CD14-positive monocyte (primary cell): ENCODE measurements at regions not wholly inside any gene's neighbourhood (a gene's known extent, or its start where the extent isn't known, plus 50 kb on each side); places are given as distances from the start of the nearest gene placed in this dataset.

Experiments used
- DNase-seq, 3 donors: peaks; one replicate each; pipeline ENCODE4 v3.0.0-alpha.2; 2011 to 2022
- H2AFZ ChIP-seq: 2 replicates; pipeline ENCODE4 v1.6.0; 2012; ENCODE audit warnings: mild to moderate bottlenecking, low read depth, low read length, inconsistent platforms; ENCODE audit not compliant: insufficient read depth, poor library complexity, severe bottlenecking
- H3K27ac ChIP-seq, 2 donors: 1 replicate in 1 of 2; 2 replicates in 1 of 2; pipeline ENCODE4 v1.5.1; 2012 to 2013; ENCODE audit warnings: low read length in 2 of 2, control low read depth in 1 of 2, inconsistent platforms in 1 of 2, low read depth in 1 of 2, mild to moderate bottlenecking in 1 of 2
- H3K27me3 ChIP-seq, 2 donors: one replicate each; pipeline versions ENCODE4 v1.6.0 to v1.6.1; 2011 to 2013; ENCODE audit warnings: low read length in 2 of 2; ENCODE audit not compliant: control insufficient read depth in 2 of 2, insufficient read depth in 2 of 2
- H3K36me3 ChIP-seq, 2 donors: replicated peaks in 1 of 2; 1 replicate in 1 of 2; 2 replicates in 1 of 2; pipeline versions ENCODE4 v1.5.1 to v1.6.1; 2012 to 2013; ENCODE audit warnings: low read length in 2 of 2, control low read depth in 1 of 2, inconsistent platforms in 1 of 2, mild to moderate bottlenecking in 1 of 2; ENCODE audit not compliant: insufficient read depth in 2 of 2, control insufficient read depth in 1 of 2
- H3K4me1 ChIP-seq, 2 donors: 1 replicate in 1 of 2; 2 replicates in 1 of 2; pipeline versions ENCODE4 v1.5.1 to v1.6.1; 2012 to 2013; ENCODE audit warnings: low read length in 2 of 2, control low read depth in 1 of 2, inconsistent platforms in 1 of 2, mild to moderate bottlenecking in 1 of 2, moderate library complexity in 1 of 2; ENCODE audit not compliant: insufficient read depth in 2 of 2, control insufficient read depth in 1 of 2
- H3K4me2 ChIP-seq: replicated peaks from 2 replicates; pipeline ENCODE3; 2012; ENCODE audit warnings: low read length, moderate library complexity, mild to moderate bottlenecking; ENCODE audit not compliant: poor library complexity, severe bottlenecking; ENCODE audit errors: extremely low read depth
- H3K4me3 ChIP-seq, 3 experiments: fragments of 200-600 bp in 1 of 3; sonication (generic) in 1 of 3; replicated peaks in 1 of 3; 1 replicate in 2 of 3; 2 replicates in 1 of 3; pipeline ENCODE4 v1.5.1; 2011 to 2013; ENCODE audit warnings: low read length in 3 of 3, mild to moderate bottlenecking in 3 of 3, control low read depth in 2 of 3, low read depth in 2 of 3, inconsistent platforms in 1 of 3, moderate library complexity in 1 of 3
- H3K79me2 ChIP-seq: 2 replicates; pipeline ENCODE4 v1.6.0; 2012; ENCODE audit warnings: mild to moderate bottlenecking, control low read depth, inconsistent platforms, low read length, moderate library complexity; ENCODE audit not compliant: insufficient read depth
- H3K9ac ChIP-seq: 2 replicates; pipeline ENCODE4 v1.6.0; 2017; ENCODE audit warnings: low read length, mild to moderate bottlenecking; ENCODE audit not compliant: insufficient read depth, poor library complexity, severe bottlenecking
- H3K9me3 ChIP-seq, 2 donors: replicated peaks in 1 of 2; 1 replicate in 1 of 2; 2 replicates in 1 of 2; pipeline versions ENCODE4 v1.5.1 to v1.6.1; 2012 to 2013; ENCODE audit warnings: low read length in 2 of 2, control low read depth in 1 of 2; ENCODE audit not compliant: control insufficient read depth in 1 of 2, insufficient read depth in 1 of 2
- H4K20me1 ChIP-seq: 2 replicates; pipeline ENCODE4 v1.6.0; 2012; ENCODE audit warnings: mild to moderate bottlenecking, low read length, control low read depth, moderate library complexity; ENCODE audit not compliant: insufficient read depth
- H3K27ac Mint-ChIP-seq, 7 donors: one replicate each; pipeline ENCODE4 v1.8.0; 2020; ENCODE audit warnings: mild to moderate bottlenecking in 7 of 7, mixed read lengths in 7 of 7, moderate library complexity in 6 of 7, inconsistent platforms in 2 of 7
- H3K27me3 Mint-ChIP-seq, 3 donors: one replicate each; pipeline ENCODE4 v1.8.0; 2021 to 2022; ENCODE audit warnings: low read depth in 3 of 3, mild to moderate bottlenecking in 3 of 3, mixed read lengths in 3 of 3, moderate library complexity in 3 of 3, inconsistent platforms in 1 of 3
- H3K36me3 Mint-ChIP-seq, 2 donors: one replicate each; pipeline ENCODE4 v1.8.0; 2020; ENCODE audit warnings: mixed read lengths in 2 of 2, inconsistent platforms in 1 of 2, mild to moderate bottlenecking in 1 of 2
- H3K4me1 Mint-ChIP-seq: one replicate; pipeline ENCODE4 v1.8.0; 2020; ENCODE audit warnings: mild to moderate bottlenecking, mixed read lengths
- H3K4me3 Mint-ChIP-seq, 2 donors: one replicate each; pipeline ENCODE4 v1.8.0; 2020; ENCODE audit warnings: mild to moderate bottlenecking in 2 of 2, mixed read lengths in 2 of 2, moderate library complexity in 1 of 2
- H3K9me3 Mint-ChIP-seq, 7 donors: one replicate each; pipeline ENCODE4 v1.8.0; 2020 to 2022; ENCODE audit warnings: mixed read lengths in 7 of 7, mild to moderate bottlenecking in 6 of 7, moderate library complexity in 6 of 7, inconsistent platforms in 2 of 7
- WGBS: methylation state at CpG from one replicate; pipeline ENCODE4 v1.1.5; 2013; ENCODE audit warnings: missing lambda C conversion rate; ENCODE audit not compliant: insufficient coverage; 5-methylcytosine and 5-hydroxymethylcytosine counted together
- intact Hi-C, 2 donors: fragments of 100-400 bp; cut with micrococcal nuclease; formaldehyde crosslinking; loops; one replicate each; pipeline versions ENCODE4 v1.15.0 to v1.15.1; 2023
- TF ChIP-seq, protein P1 (sequence below): fragments of 200-600 bp; IDR thresholded peaks from one replicate; pipeline ENCODE4 v1.8.0; 2022; ENCODE audit warnings: antibody characterized with exemption, mild to moderate bottlenecking

- H3K4me2 ChIP-seq: no peak overlapping the region
- H3K36me3 Mint-ChIP-seq: no peaks in the 10 kb centered on the region
- peaks cover 0 to 2% (median 0%) of the 10 kb centered on the region in 3 donors for H3K27me3 Mint-ChIP-seq
- H3K9me3 ChIP-seq: no peaks in the 10 kb centered on the region
- intact Hi-C loops: no loop called here
- peaks cover 0 to 4% (median 0%) of the 10 kb centered on the region in 7 donors for H3K9me3 Mint-ChIP-seq
- H3K27me3 ChIP-seq: no peaks in the 10 kb centered on the region
- no peak for DNase-seq
- H3K79me2 ChIP-seq: no peaks in the 10 kb centered on the region
- TF ChIP-seq, protein P1, sequence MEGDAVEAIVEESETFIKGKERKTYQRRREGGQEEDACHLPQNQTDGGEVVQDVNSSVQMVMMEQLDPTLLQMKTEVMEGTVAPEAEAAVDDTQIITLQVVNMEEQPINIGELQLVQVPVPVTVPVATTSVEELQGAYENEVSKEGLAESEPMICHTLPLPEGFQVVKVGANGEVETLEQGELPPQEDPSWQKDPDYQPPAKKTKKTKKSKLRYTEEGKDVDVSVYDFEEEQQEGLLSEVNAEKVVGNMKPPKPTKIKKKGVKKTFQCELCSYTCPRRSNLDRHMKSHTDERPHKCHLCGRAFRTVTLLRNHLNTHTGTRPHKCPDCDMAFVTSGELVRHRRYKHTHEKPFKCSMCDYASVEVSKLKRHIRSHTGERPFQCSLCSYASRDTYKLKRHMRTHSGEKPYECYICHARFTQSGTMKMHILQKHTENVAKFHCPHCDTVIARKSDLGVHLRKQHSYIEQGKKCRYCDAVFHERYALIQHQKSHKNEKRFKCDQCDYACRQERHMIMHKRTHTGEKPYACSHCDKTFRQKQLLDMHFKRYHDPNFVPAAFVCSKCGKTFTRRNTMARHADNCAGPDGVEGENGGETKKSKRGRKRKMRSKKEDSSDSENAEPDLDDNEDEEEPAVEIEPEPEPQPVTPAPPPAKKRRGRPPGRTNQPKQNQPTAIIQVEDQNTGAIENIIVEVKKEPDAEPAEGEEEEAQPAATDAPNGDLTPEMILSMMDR: no peak
- H2AFZ ChIP-seq: no peak overlapping the region
- H3K4me1 ChIP-seq: peaks cover 16 to 18% of the 10 kb centered on the region in 2 donors
- H3K4me3 ChIP-seq: no peak overlapping the region
- no peak overlapping the region for H3K4me3 Mint-ChIP-seq
- no peaks in the 10 kb centered on the region for H3K36me3 ChIP-seq
- H3K27ac ChIP-seq: no peak overlapping the region
- no peak overlapping the region for H3K27ac Mint-ChIP-seq
- H3K4me1 Mint-ChIP-seq: peaks cover 27% of the 10 kb centered on the region
- no peak overlapping the region for H3K9ac ChIP-seq
- H4K20me1 ChIP-seq: no peaks in the 10 kb centered on the region
Measured at GRCh38 chr3:87800516-87800915, 258.3 kb downstream of the CGGBP1 start.

GRCh38 chr3:87798567-87798947 is 260.2 kb downstream of the CGGBP1 start:
- Histone ChIP-seq H3K27me3 (peaks cover 7 to 10% of the 10 kb centered on the region in 2 donors), H3K27ac (no peak overlapping the region), H3K79me2 (no peaks in the 10 kb centered on the region), H4K20me1 (no peaks in the 10 kb centered on the region), H3K9me3 (no peaks in the 10 kb centered on the region), H3K9ac (no peak overlapping the region), H3K4me3 (no peak overlapping the region), H3K36me3 (no peaks in the 10 kb centered on the region), H3K4me2 (no peak overlapping the region), H2AFZ (no peak overlapping the region), H3K4me1 (peaks cover 26 to 32% of the 10 kb centered on the region in 2 donors)
- DNase-seq: no peak
- Mint-ChIP-seq H3K27me3 (peaks cover 8 to 10% (median 8%) of the 10 kb centered on the region in 3 donors), H3K27ac (no peak overlapping the region), H3K4me3 (no peak overlapping the region), H3K4me1 (peaks cover 41% of the 10 kb centered on the region), H3K9me3 (peaks cover 0 to 6% (median 2%) of the 10 kb centered on the region in 7 donors), H3K36me3 (no peaks in the 10 kb centered on the region)
- TF ChIP-seq, protein P1: no peak
- intact Hi-C loops: loop anchor here in 1 of 2 donors (10.0 kb wide), 1 partner anchor 84 kb away; no protein-coding TSS in a partner anchor
- 76% methylated on average over 3 of the region's 4 CpGs for WGBS
